NB4 (cell line): ENCODE measurements at regions not wholly inside any gene's neighbourhood (a gene's known extent, or its start where the extent isn't known, plus 50 kb on each side); places are given as distances from the start of the nearest gene placed in this dataset.

Source experiments
- CTCF ChIP-seq: IDR thresholded peaks from one replicate; pipeline ENCODE4 v1.5.1; 2012; ENCODE audit warnings: low read depth, low read length
- POLR2A ChIP-seq: IDR thresholded peaks from 2 replicates; pipeline ENCODE4 v1.6.1; 2011; ENCODE audit warnings: mild to moderate bottlenecking; ENCODE audit not compliant: insufficient read length; ENCODE audit errors: extremely low read depth

- TF ChIP-seq CTCF (no peak), POLR2A (no peak)
Measured at GRCh38 chr21:25115021-25115420, 492.3 kb downstream of the MRPL39 start.
